Gastroesophageal sphincter (tissue), 3 donors: ENCODE measurements at regions not wholly inside any gene's neighbourhood (a gene's known extent, or its start where the extent isn't known, plus 50 kb on each side); places are given as distances from the start of the nearest gene placed in this dataset.
A peak's percentile ranks its signal among the peaks of the same experiment; 100 is the strongest.

ENCODE experiments used
- EP300 ChIP-seq: sonication (generic); formaldehyde crosslinking; IDR thresholded peaks from one replicate; pipeline ENCODE4 v1.6.1; 2017; ENCODE audit warnings: antibody characterized with exemption, mild to moderate bottlenecking
- POLR2A ChIP-seq, 2 donors: fragments of 450-650 bp; IDR thresholded peaks; one replicate each; pipeline ENCODE4 v1.6.1; 2017; ENCODE audit warnings: antibody characterized with exemption in 2 of 2, mild to moderate bottlenecking in 2 of 2, moderate library complexity in 1 of 2
- POLR2AphosphoS5 ChIP-seq: sonication (generic); formaldehyde crosslinking; IDR thresholded peaks from one replicate; pipeline ENCODE4 v1.6.1; 2017; ENCODE audit warnings: antibody characterized with exemption
- TF ChIP-seq, protein P1 (sequence below), 4 experiments: fragments of 200-600 bp in 2 of 4; fragments of 450-650 bp in 2 of 4; sonication (generic) in 1 of 4; IDR thresholded peaks; one replicate each; pipeline ENCODE4 v1.5.1; 2017 to 2019; ENCODE audit warnings: antibody characterized with exemption in 4 of 4, mild to moderate bottlenecking in 2 of 4, moderate library complexity in 2 of 4

DNA sequence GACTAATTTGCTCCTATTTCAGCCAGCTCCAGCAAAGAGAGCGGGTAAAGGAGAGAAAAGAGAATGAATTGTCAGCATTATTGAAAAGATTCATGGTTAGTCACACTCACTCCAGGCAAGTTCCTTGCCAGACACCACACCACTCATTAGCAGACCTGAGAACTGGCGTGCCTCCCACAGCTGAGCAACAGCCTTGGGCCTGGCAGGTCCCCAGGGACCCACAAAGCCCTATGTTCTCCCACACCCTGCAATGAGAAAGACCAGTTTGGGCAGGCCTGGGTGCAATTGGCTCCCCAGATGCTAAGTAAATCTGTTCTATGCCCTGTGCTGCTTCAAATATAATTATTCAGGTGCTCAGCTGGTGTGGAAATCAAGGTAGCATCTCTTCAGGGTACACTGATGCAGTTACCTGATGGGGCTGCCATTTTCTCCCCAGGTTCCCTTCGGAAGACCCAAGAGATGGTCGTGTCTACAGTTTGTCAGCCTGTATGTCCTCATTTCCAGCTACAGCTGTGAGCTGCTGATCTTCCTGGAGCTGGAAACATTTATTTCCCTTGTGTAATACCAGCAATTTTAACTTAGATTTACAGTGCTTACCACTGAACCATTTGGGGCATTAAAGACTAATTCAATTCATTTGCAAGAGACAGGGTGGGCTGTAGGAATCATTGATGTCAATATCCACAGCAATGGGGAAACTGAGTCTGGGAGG is 405.0 kb downstream of the COG6 start:
- TF ChIP-seq, protein P1, sequence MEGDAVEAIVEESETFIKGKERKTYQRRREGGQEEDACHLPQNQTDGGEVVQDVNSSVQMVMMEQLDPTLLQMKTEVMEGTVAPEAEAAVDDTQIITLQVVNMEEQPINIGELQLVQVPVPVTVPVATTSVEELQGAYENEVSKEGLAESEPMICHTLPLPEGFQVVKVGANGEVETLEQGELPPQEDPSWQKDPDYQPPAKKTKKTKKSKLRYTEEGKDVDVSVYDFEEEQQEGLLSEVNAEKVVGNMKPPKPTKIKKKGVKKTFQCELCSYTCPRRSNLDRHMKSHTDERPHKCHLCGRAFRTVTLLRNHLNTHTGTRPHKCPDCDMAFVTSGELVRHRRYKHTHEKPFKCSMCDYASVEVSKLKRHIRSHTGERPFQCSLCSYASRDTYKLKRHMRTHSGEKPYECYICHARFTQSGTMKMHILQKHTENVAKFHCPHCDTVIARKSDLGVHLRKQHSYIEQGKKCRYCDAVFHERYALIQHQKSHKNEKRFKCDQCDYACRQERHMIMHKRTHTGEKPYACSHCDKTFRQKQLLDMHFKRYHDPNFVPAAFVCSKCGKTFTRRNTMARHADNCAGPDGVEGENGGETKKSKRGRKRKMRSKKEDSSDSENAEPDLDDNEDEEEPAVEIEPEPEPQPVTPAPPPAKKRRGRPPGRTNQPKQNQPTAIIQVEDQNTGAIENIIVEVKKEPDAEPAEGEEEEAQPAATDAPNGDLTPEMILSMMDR (IDR thresholded peaks at IDR 0.05): no peak
- TF ChIP-seq EP300 (no peak), POLR2A (IDR thresholded peaks at IDR 0.05) (no peak), POLR2AphosphoS5 (peak; percentile 65)
